H1 (cell line): ENCODE measurements at regions not wholly inside any gene's neighbourhood (a gene's known extent, or its start where the extent isn't known, plus 50 kb on each side); places are given as distances from the start of the nearest gene placed in this dataset.

ENCODE experiments used
- BCL11A ChIP-seq, 2 experiments: IDR thresholded peaks; one replicate each; pipeline ENCODE4 v1.6.1; 2011; ENCODE audit warnings: low read depth in 2 of 2, low read length in 2 of 2, mild to moderate bottlenecking in 2 of 2
- BRCA1 ChIP-seq: IDR thresholded peaks from 2 replicates; pipeline ENCODE4 v1.6.1; 2012; ENCODE audit warnings: low read depth, low read length, improper control_type of control experiment
- TBP ChIP-seq: IDR thresholded peaks from 2 replicates; pipeline ENCODE4 v1.6.1; 2011; ENCODE audit warnings: low read depth, low read length, improper control_type of control experiment
- YY1 ChIP-seq: IDR thresholded peaks from 2 replicates; pipeline ENCODE4 v1.6.1; 2011; ENCODE audit warnings: low read depth, mild to moderate bottlenecking, low read length

GRCh38 chr19:28019371-28019770 lies 1193.6 kb downstream of the UQCRFS1 start (continued):
- TF ChIP-seq BCL11A (IDR thresholded peaks at IDR 0.05; ENCODE audit: low read depth in 2 of 2, low read length in 2 of 2) = no peak
- no peak for TF ChIP-seq BRCA1
- no peak for TF ChIP-seq YY1
- no peak for TF ChIP-seq TBP
